Effector memory CD4-positive, alpha-beta T cell (primary cell): ENCODE measurements at regions not wholly inside any gene's neighbourhood (a gene's known extent, or its start where the extent isn't known, plus 50 kb on each side); places are given as distances from the start of the nearest gene placed in this dataset.

Experiments
- DNase-seq, 3 donors: peaks; one replicate each; pipeline ENCODE4 v3.0.0-alpha.2; 2020
- H3K27ac ChIP-seq: 2 replicates; pipeline ENCODE4 v1.7.0; 2013; ENCODE audit warnings: mild to moderate bottlenecking, low read length, moderate library complexity; ENCODE audit not compliant: insufficient read depth, poor library complexity, severe bottlenecking
- H3K27me3 ChIP-seq: replicated peaks from 2 replicates; pipeline ENCODE4 v1.7.0; 2013; ENCODE audit warnings: mild to moderate bottlenecking, low read length; ENCODE audit not compliant: insufficient read depth, control insufficient read depth, poor library complexity, severe bottlenecking
- H3K36me3 ChIP-seq: 2 replicates; pipeline ENCODE4 v1.7.0; 2013; ENCODE audit warnings: mild to moderate bottlenecking, low read length, moderate library complexity; ENCODE audit not compliant: control insufficient read depth, insufficient read depth
- H3K4me1 ChIP-seq: 2 replicates; pipeline ENCODE4 v1.7.0; 2013; ENCODE audit warnings: low read length, mild to moderate bottlenecking; ENCODE audit not compliant: control insufficient read depth, insufficient read depth, poor library complexity, severe bottlenecking
- H3K4me3 ChIP-seq: 2 replicates; pipeline ENCODE4 v1.7.0; 2013; ENCODE audit warnings: low read length, low read depth, mild to moderate bottlenecking; ENCODE audit not compliant: insufficient read depth, poor library complexity, severe bottlenecking
- H3K9me3 ChIP-seq: 2 replicates; pipeline ENCODE4 v1.7.0; 2013; ENCODE audit warnings: mild to moderate bottlenecking, low read length, moderate library complexity; ENCODE audit not compliant: control insufficient read depth

DNA sequence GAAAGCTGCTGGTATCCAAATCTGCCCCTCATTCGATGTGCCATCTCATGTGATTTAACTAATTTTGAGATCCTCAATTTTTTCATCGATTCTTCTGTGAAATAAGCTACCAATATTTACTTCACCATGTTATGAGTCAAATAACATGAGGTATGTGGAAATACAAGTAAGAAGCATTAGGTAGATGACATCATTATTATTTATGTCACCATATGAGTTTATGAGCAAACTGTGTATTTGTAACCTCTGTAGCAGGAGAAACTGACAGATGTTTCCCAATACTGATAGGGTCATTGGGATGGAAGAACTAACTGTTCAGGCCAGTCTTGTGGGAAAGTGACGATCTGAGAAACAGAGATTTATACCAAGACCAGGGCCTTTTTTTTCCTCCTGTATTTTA lies 229.4 kb upstream of the GOT2 start:
- no peaks in the 10 kb centered on the region for H3K9me3 ChIP-seq

GRCh38 chr16:58962811-58963210 lies 228.7 kb upstream of the GOT2 start:
- Histone ChIP-seq H3K9me3 (no peaks in the 10 kb centered on the region), H3K36me3 (no peaks in the 10 kb centered on the region), H3K4me3 (no peak overlapping the region)

More for the DNA sequence above, 229.4 kb upstream of the GOT2 start:
- H3K36me3 ChIP-seq, result no peaks in the 10 kb centered on the region
- H3K4me3 ChIP-seq, result no peak overlapping the region
- no peaks in the 10 kb centered on the region for H3K27me3 ChIP-seq
- no peaks in the 10 kb centered on the region for H3K4me1 ChIP-seq
- DNase-seq, result no peak
- H3K27ac ChIP-seq, result no peak overlapping the region

GRCh38 chr16:58960484-58960883 lies 226.4 kb upstream of the GOT2 start:
- no peaks in the 10 kb centered on the region for H3K4me1 ChIP-seq
- H3K27ac ChIP-seq, result no peak overlapping the region
- no peak overlapping the region for H3K4me3 ChIP-seq
- H3K36me3 ChIP-seq, result no peaks in the 10 kb centered on the region
- H3K9me3 ChIP-seq, result no peaks in the 10 kb centered on the region
- H3K27me3 ChIP-seq, result no peaks in the 10 kb centered on the region
- DNase-seq, result no peak

More at GRCh38 chr16:58962811-58963210, 228.7 kb upstream of the GOT2 start:
- no peak for DNase-seq
- Histone ChIP-seq H3K27ac (no peak overlapping the region), H3K4me1 (no peaks in the 10 kb centered on the region), H3K27me3 (no peaks in the 10 kb centered on the region)

- H3K4me3 ChIP-seq, result no peak overlapping the region
- no peak for DNase-seq
- H3K9me3 ChIP-seq, result no peaks in the 10 kb centered on the region
- no peaks in the 10 kb centered on the region for H3K36me3 ChIP-seq
- no peaks in the 10 kb centered on the region for H3K4me1 ChIP-seq
- no peaks in the 10 kb centered on the region for H3K27me3 ChIP-seq
- H3K27ac ChIP-seq, result no peak overlapping the region
Observed at GRCh38 chr16:58960034-58960433, 225.9 kb upstream of the GOT2 start.

- Histone ChIP-seq H3K27ac (no peak overlapping the region), H3K4me3 (no peak overlapping the region), H3K4me1 (no peaks in the 10 kb centered on the region), H3K27me3 (no peaks in the 10 kb centered on the region), H3K9me3 (no peaks in the 10 kb centered on the region), H3K36me3 (no peaks in the 10 kb centered on the region)
- no peak for DNase-seq
Observed at GRCh38 chr16:58958749-58959148, 224.6 kb upstream of the GOT2 start.

GRCh38 chr16:58948244-58948643 lies 214.1 kb upstream of the GOT2 start:
- no peak for DNase-seq
- H3K27ac ChIP-seq, result no peak overlapping the region
- no peak overlapping the region for H3K4me3 ChIP-seq
- H3K36me3 ChIP-seq, result no peaks in the 10 kb centered on the region
- no peaks in the 10 kb centered on the region for H3K4me1 ChIP-seq
- H3K9me3 ChIP-seq, result no peaks in the 10 kb centered on the region
- H3K27me3 ChIP-seq, result no peaks in the 10 kb centered on the region

DNA sequence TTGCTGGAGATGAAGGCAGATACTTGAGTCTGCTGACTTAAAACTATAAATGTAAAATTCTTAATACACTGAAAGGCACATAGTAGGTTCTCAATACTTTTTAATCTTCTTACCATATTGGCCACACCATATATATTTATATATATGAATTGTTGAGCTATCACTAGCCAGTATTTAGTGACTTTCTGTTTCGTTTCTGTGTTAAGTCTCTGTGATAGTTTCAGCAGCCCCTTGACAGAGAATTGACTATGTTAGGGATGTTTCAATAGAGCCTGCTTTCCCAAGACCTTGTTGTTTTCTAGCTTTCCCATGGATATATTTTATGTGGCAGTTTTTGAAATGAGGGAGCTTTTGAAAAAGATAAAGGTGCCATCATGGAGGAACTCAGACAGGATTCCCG lies 206.5 kb upstream of the GOT2 start:
- H3K4me1 ChIP-seq, result no peaks in the 10 kb centered on the region
- no peaks in the 10 kb centered on the region for H3K27me3 ChIP-seq
- DNase-seq, result no peak
- H3K36me3 ChIP-seq, result no peaks in the 10 kb centered on the region
- H3K27ac ChIP-seq, result no peak overlapping the region
- no peaks in the 10 kb centered on the region for H3K9me3 ChIP-seq
- no peak overlapping the region for H3K4me3 ChIP-seq

DNA sequence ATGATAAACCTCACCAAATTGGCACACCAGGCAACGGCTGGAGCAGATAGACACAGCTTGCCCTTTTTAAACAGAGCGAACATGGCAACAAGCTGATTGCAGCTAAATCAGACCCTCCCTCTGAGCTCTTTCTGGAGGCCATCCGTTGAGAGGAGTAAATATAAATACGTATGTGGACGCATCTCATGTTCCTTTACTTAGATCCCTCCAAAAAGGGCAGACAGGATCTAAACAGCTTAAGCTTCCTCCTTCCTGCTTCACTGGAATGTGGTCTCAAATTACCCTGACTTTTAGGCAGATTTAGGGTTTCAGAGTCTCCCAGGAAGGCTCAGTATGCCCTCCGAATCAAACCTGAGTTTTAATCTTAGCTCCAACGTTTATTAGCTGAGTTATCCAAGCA lies 204.7 kb upstream of the GOT2 start:
- no peaks in the 10 kb centered on the region for H3K4me1 ChIP-seq
- no peak for DNase-seq
- no peak overlapping the region for H3K27ac ChIP-seq
- no peaks in the 10 kb centered on the region for H3K9me3 ChIP-seq
- no peaks in the 10 kb centered on the region for H3K27me3 ChIP-seq
- no peak overlapping the region for H3K4me3 ChIP-seq
- H3K36me3 ChIP-seq, result no peaks in the 10 kb centered on the region

DNA sequence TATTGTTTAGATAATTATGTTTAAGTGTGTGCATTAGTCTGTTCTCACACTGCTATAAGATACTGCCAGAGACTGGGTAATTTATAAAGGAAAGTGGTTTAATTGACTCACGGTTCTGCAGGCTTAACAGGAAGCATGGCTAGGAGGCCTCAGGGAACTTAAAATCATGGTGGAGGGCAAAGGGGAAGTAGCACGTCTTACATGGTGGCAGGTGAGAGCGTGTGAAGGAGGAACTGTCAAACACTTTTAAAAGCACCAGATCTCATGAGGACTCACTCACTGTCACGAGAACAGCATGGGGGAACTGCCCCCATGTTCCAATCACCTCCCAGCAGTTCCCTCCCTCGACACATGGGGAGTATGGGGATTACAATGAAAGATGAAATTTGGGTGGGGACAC lies 203.5 kb upstream of the GOT2 start:
- H3K27ac ChIP-seq, result no peak overlapping the region
- no peak overlapping the region for H3K4me3 ChIP-seq
- H3K9me3 ChIP-seq, result no peaks in the 10 kb centered on the region
- H3K4me1 ChIP-seq, result no peaks in the 10 kb centered on the region
- H3K36me3 ChIP-seq, result no peaks in the 10 kb centered on the region
- H3K27me3 ChIP-seq, result no peaks in the 10 kb centered on the region
- DNase-seq, result no peak

GRCh38 chr16:58933186-58933585 lies 199.1 kb upstream of the GOT2 start:
- no peaks in the 10 kb centered on the region for H3K27me3 ChIP-seq
- H3K4me3 ChIP-seq, result no peak overlapping the region
- DNase-seq, result no peak
- H3K4me1 ChIP-seq, result no peaks in the 10 kb centered on the region
- no peaks in the 10 kb centered on the region for H3K9me3 ChIP-seq
- no peaks in the 10 kb centered on the region for H3K36me3 ChIP-seq
- no peak overlapping the region for H3K27ac ChIP-seq

GRCh38 chr16:58931436-58931835 lies 197.3 kb upstream of the GOT2 start:
- no peak for DNase-seq
- no peak overlapping the region for H3K27ac ChIP-seq
- no peaks in the 10 kb centered on the region for H3K9me3 ChIP-seq
- H3K27me3 ChIP-seq, result no peaks in the 10 kb centered on the region
- no peak overlapping the region for H3K4me3 ChIP-seq
- no peaks in the 10 kb centered on the region for H3K36me3 ChIP-seq
- no peaks in the 10 kb centered on the region for H3K4me1 ChIP-seq
